Astrocyte of the spinal cord (primary cell): ENCODE measurements at regions not wholly inside any gene's neighbourhood (a gene's known extent, or its start where the extent isn't known, plus 50 kb on each side); places are given as distances from the start of the nearest gene placed in this dataset.

ENCODE experiments used
- DNase-seq: peaks from one replicate; pipeline ENCODE4 v3.0.0; 2011; ENCODE audit warnings: low read depth, low spot score
- H3K4me3 ChIP-seq: 2 replicates; pipeline ENCODE4 v1.5.1; 2011; ENCODE audit warnings: low read depth, mild to moderate bottlenecking, low read length, moderate library complexity
- CTCF ChIP-seq: IDR thresholded peaks from 2 replicates; pipeline ENCODE4 v1.5.1; 2012; ENCODE audit warnings: low read depth, mild to moderate bottlenecking, low read length, inconsistent platforms
- in situ Hi-C: cut with HindIII; loops from 2 replicates; pipeline ENCODE4 v1.10.0; 2017; ENCODE audit warnings: low sequenced_read_pairs

GRCh38 chr7:28362182-28362581, 50.1 kb upstream of the CREB5 start:
- H3K4me3 ChIP-seq: no peak overlapping the region
- no peak for DNase-seq
- no peak for TF ChIP-seq CTCF
- in situ Hi-C loops: no loop called here
